ENCODE measurements at regions not wholly inside any gene's neighbourhood (a gene's known extent, or its start where the extent isn't known, plus 50 kb on each side); places are given as distances from the start of the nearest gene placed in this dataset.

DNA sequence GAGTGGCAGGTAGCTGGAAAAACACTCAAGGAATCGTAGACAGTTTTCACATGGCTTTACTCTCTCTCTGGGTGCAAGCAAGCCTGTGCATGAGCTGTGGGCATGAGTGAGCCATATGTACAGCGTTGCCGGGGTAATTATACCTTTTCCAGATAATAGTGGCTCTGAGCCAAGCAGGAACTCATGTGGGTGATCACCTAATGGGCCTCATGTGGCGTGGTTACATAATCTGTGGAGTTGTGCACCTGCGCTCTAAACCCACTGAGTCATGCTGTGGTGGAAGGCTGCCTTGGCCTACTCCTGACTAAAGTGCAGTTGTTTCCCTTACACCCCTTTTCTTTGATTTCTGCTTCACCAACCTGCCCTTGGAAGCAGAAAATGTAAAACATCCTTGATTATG, 1564.5 kb upstream of the PCDH10 start:
- TF ChIP-seq TAF1 (IDR thresholded peaks at IDR 0.05; ENCODE audit: low read depth, low read length) (no peak), POLR2A (IDR thresholded peaks at IDR 0.05; ENCODE audit: low read depth, low read length) (no peak)

Data from GM12891 (cell line).